SK-N-SH (cell line): ENCODE measurements at regions not wholly inside any gene's neighbourhood (a gene's known extent, or its start where the extent isn't known, plus 50 kb on each side); places are given as distances from the start of the nearest gene placed in this dataset.

Experiments
- CTCF ChIA-PET: fragments of 300-600, 350-600 bp; formaldehyde crosslinking; extraction: SDS; loops from one replicate; lab custom pipeline; 2021; lab: Yijun Ruan, JAX
- POLR2A ChIA-PET: fragments of 350-600 bp; sonication (Branson Sonifier 250); formaldehyde crosslinking; extraction: SDS; loops from one replicate; lab custom pipeline; 2020; ENCODE audit warnings: antibody characterized with exemption, inconsistent platforms; lab: Yijun Ruan, JAX
- DNase-seq: peaks from one replicate; pipeline ENCODE4 v3.0.0; 2012
- H2AFZ ChIP-seq: fragments of 200-600 bp; sonication (generic); 2 replicates; pipeline ENCODE4 v1.8.1; 2016; ENCODE audit warnings: antibody characterized with exemption, mild to moderate bottlenecking, low read depth
- H3F3A ChIP-seq: fragments of 200-600 bp; sonication (generic); replicated peaks from 2 replicates; pipeline ENCODE3; 2016; ENCODE audit warnings: antibody characterized with exemption, mild to moderate bottlenecking; ENCODE audit not compliant: insufficient read depth
- H3K27ac ChIP-seq, 2 experiments: fragments of 200-500 bp in 1 of 2; fragments of 200-600 bp in 1 of 2; sonication (Bioruptor generic) in 1 of 2; sonication (generic), shearing (Covaris generic) in 1 of 2; 2 replicates each; pipeline versions ENCODE4 v1.5.1 to v1.6.1; 2014 to 2016; ENCODE audit warnings: low read depth in 2 of 2, inconsistent platforms in 1 of 2, low read length in 1 of 2, mild to moderate bottlenecking in 1 of 2, mixed read lengths in 1 of 2
- H3K27me3 ChIP-seq: fragments of 200-600 bp; sonication (generic), shearing (Covaris generic); 2 replicates; pipeline ENCODE4 v1.6.1; 2016; ENCODE audit warnings: mixed run types; ENCODE audit not compliant: insufficient read depth
- H3K36me3 ChIP-seq, 2 experiments: fragments of 200-500 bp in 1 of 2; fragments of 200-600 bp in 1 of 2; sonication (Bioruptor generic) in 1 of 2; sonication (generic) in 1 of 2; replicated peaks in 1 of 2; 2 replicates each; pipeline versions ENCODE3 to v1.5.1; 2014 to 2016; ENCODE audit warnings: low read length in 1 of 2, mild to moderate bottlenecking in 1 of 2; ENCODE audit not compliant: insufficient read depth in 2 of 2, control insufficient read depth in 1 of 2
- H3K4me1 ChIP-seq, 2 experiments: fragments of 200-500 bp in 1 of 2; fragments of 200-600 bp in 1 of 2; sonication (Bioruptor generic) in 1 of 2; sonication (generic), shearing (Covaris generic) in 1 of 2; 2 replicates each; pipeline versions ENCODE4 v1.5.1 to v1.6.1; 2014 to 2016; ENCODE audit warnings: low read depth in 1 of 2, low read length in 1 of 2, mixed run types in 1 of 2; ENCODE audit not compliant: insufficient read depth in 2 of 2, control insufficient read depth in 1 of 2
- H3K4me2 ChIP-seq: fragments of 200-600 bp; sonication (generic), shearing (Covaris generic); 2 replicates; pipeline ENCODE4 v1.6.1; 2017; ENCODE audit warnings: mixed run types
- H3K4me3 ChIP-seq, 2 experiments: fragments of 200-500 bp in 1 of 2; fragments of 200-600 bp in 1 of 2; sonication (Bioruptor generic) in 1 of 2; sonication (generic), shearing (Covaris generic) in 1 of 2; 2 replicates each; pipeline versions ENCODE4 v1.5.1 to v1.8.1; 2014 to 2016; ENCODE audit warnings: low read depth in 2 of 2, inconsistent platforms in 1 of 2, low read length in 1 of 2, mild to moderate bottlenecking in 1 of 2, mixed read lengths in 1 of 2, moderate library complexity in 1 of 2
- H3K79me2 ChIP-seq: fragments of 200-600 bp; sonication (generic); 2 replicates; pipeline ENCODE4 v1.8.1; 2017; ENCODE audit warnings: mild to moderate bottlenecking; ENCODE audit not compliant: insufficient read depth
- H3K9ac ChIP-seq: fragments of 200-600 bp; sonication (generic); 2 replicates; pipeline ENCODE4 v1.6.1; 2017; ENCODE audit warnings: mixed run types
- H3K9me2 ChIP-seq: fragments of 200-600 bp; sonication (generic); 2 replicates; pipeline ENCODE4 v1.6.1; 2017; ENCODE audit warnings: mixed run types
- H3K9me3 ChIP-seq: fragments of 200-600 bp; sonication (generic); 2 replicates; pipeline ENCODE4 v1.6.1; 2017; ENCODE audit warnings: mixed run types, mild to moderate bottlenecking, moderate library complexity
- H4K20me1 ChIP-seq: fragments of 200-600 bp; sonication (generic); 2 replicates; pipeline ENCODE4 v1.6.1; 2017; ENCODE audit warnings: mild to moderate bottlenecking, mixed run types; ENCODE audit not compliant: insufficient read depth
- CHD2 ChIP-seq: fragments of 150-350 bp; IDR thresholded peaks from 2 replicates; pipeline ENCODE4 v1.6.1; 2018; ENCODE audit warnings: low read length; ENCODE audit not compliant: partially characterized antibody
- EP300 ChIP-seq, 2 experiments: IDR thresholded peaks; 2 replicates each; pipeline versions ENCODE4 v1.4.0 to v1.6.1; 2012; ENCODE audit warnings: borderline replicate concordance in 1 of 2, low read depth in 1 of 2, low read length in 1 of 2
- GATA2 ChIP-seq: sonication (generic); formaldehyde crosslinking; IDR thresholded peaks from 2 replicates; pipeline ENCODE4 v1.5.0; 2020; ENCODE audit warnings: mild to moderate bottlenecking, missing genetic modification reagents
- JUND ChIP-seq: IDR thresholded peaks from 2 replicates; pipeline ENCODE4 v1.4.0; 2012
- MEF2A ChIP-seq: IDR thresholded peaks from 2 replicates; pipeline ENCODE4 v1.4.0; 2012; ENCODE audit warnings: low read depth, borderline replicate concordance
- MXI1 ChIP-seq: IDR thresholded peaks from 2 replicates; pipeline ENCODE4 v1.6.1; 2012; ENCODE audit warnings: mild to moderate bottlenecking, low read depth, low read length, improper control_type of control experiment
- NFIC ChIP-seq: IDR thresholded peaks from 2 replicates; pipeline ENCODE4 v1.4.0; 2012; ENCODE audit warnings: borderline replicate concordance
- RAD21 ChIP-seq: IDR thresholded peaks from 2 replicates; pipeline ENCODE4 v1.6.1; 2012; ENCODE audit warnings: mild to moderate bottlenecking, low read length
- RFX5 ChIP-seq: IDR thresholded peaks from 2 replicates; pipeline ENCODE4 v1.6.1; 2012; ENCODE audit warnings: mild to moderate bottlenecking, improper control_type of control experiment, low read length
- RXRA ChIP-seq: IDR thresholded peaks from 2 replicates; pipeline ENCODE4 v1.4.0; 2012; ENCODE audit warnings: low read depth, mild to moderate bottlenecking, borderline replicate concordance
- SIN3A ChIP-seq: IDR thresholded peaks from 2 replicates; pipeline ENCODE4 v1.6.1; 2012; ENCODE audit warnings: low read depth, mild to moderate bottlenecking, low read length, moderate library complexity, borderline replicate concordance
- TCF12 ChIP-seq: IDR thresholded peaks from 2 replicates; pipeline ENCODE4 v1.4.0; 2012
- TEAD4 ChIP-seq: IDR thresholded peaks from 2 replicates; pipeline ENCODE4 v1.4.0; 2012; ENCODE audit warnings: mild to moderate bottlenecking, borderline replicate concordance; ENCODE audit not compliant: insufficient read depth
- USF2 ChIP-seq: fragments of 150-350 bp; IDR thresholded peaks from 2 replicates; pipeline ENCODE4 v1.6.1; 2017; ENCODE audit warnings: antibody characterized with exemption, low read length, low read depth, borderline replicate concordance
- YY1 ChIP-seq: IDR thresholded peaks from 2 replicates; pipeline ENCODE4 v1.4.0; 2012; ENCODE audit warnings: low read depth, mild to moderate bottlenecking
- WGBS: methylation state at CpG from one replicate; pipeline ENCODE4 v1.1.6; 2017; ENCODE audit warnings: low lambda C conversion rate; 5-methylcytosine and 5-hydroxymethylcytosine counted together
- TF ChIP-seq, protein P1 (sequence below): IDR thresholded peaks from 2 replicates; pipeline ENCODE4 v1.6.1; 2012; ENCODE audit warnings: mild to moderate bottlenecking, low read depth, low read length, moderate library complexity
- TF ChIP-seq, protein P2 (sequence below): IDR thresholded peaks from 2 replicates; pipeline ENCODE4 v1.4.0; 2012; ENCODE audit warnings: low read depth, borderline replicate concordance
- TF ChIP-seq, protein P3 (sequence below): fragments of 200-600 bp; sonication (generic); IDR thresholded peaks from 2 replicates; pipeline ENCODE4 v1.6.1; 2017; ENCODE audit warnings: antibody characterized with exemption, mild to moderate bottlenecking, moderate library complexity
- TF ChIP-seq, protein P4 (sequence below): IDR thresholded peaks from 2 replicates; pipeline ENCODE4; 2012

DNA sequence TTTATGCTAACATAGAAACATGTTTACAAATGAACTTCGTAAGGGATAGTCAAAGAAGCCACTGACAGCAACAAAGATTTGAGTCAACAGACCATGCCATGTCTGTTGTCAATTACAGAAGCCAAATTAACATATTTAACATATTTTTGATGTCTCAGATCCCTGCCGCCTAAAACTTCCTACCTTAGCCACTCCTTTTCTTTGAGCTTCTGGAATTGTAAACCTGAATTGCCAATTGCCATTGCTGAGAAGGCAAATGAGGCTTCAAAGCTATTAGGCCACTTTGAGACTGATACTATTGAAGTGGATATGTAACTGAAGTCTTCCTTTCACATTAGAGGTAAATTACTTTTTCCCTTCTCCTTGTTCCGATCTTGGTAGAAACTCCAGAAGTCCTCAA, 66.0 kb upstream of the DSEL start:
- H3K36me3 ChIP-seq = no peaks in the 10 kb centered on the region
- TF ChIP-seq JUND (no peak), RFX5 (no peak), CHD2 (no peak), YY1 (no peak), USF2 (no peak), TEAD4 (no peak)
- TF ChIP-seq, protein P1, sequence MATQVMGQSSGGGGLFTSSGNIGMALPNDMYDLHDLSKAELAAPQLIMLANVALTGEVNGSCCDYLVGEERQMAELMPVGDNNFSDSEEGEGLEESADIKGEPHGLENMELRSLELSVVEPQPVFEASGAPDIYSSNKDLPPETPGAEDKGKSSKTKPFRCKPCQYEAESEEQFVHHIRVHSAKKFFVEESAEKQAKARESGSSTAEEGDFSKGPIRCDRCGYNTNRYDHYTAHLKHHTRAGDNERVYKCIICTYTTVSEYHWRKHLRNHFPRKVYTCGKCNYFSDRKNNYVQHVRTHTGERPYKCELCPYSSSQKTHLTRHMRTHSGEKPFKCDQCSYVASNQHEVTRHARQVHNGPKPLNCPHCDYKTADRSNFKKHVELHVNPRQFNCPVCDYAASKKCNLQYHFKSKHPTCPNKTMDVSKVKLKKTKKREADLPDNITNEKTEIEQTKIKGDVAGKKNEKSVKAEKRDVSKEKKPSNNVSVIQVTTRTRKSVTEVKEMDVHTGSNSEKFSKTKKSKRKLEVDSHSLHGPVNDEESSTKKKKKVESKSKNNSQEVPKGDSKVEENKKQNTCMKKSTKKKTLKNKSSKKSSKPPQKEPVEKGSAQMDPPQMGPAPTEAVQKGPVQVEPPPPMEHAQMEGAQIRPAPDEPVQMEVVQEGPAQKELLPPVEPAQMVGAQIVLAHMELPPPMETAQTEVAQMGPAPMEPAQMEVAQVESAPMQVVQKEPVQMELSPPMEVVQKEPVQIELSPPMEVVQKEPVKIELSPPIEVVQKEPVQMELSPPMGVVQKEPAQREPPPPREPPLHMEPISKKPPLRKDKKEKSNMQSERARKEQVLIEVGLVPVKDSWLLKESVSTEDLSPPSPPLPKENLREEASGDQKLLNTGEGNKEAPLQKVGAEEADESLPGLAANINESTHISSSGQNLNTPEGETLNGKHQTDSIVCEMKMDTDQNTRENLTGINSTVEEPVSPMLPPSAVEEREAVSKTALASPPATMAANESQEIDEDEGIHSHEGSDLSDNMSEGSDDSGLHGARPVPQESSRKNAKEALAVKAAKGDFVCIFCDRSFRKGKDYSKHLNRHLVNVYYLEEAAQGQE = no peak
- TF ChIP-seq, protein P2, sequence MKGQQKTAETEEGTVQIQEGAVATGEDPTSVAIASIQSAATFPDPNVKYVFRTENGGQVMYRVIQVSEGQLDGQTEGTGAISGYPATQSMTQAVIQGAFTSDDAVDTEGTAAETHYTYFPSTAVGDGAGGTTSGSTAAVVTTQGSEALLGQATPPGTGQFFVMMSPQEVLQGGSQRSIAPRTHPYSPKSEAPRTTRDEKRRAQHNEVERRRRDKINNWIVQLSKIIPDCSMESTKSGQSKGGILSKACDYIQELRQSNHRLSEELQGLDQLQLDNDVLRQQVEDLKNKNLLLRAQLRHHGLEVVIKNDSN = no peak
- WGBS = 54% methylated on average over 3 of the region's 3 CpGs
- ChIA-PET CTCF (no interaction called here), POLR2A (interaction anchor here (0.6 kb wide), 1 partner anchor 13 kb away, joined by 3 read pairs; no protein-coding TSS in a partner anchor)
- H3K4me2 ChIP-seq = no peak overlapping the region
- H3K79me2 ChIP-seq = no peaks in the 10 kb centered on the region
- H4K20me1 ChIP-seq = no peaks in the 10 kb centered on the region
- peaks cover 0 to 15% of the 10 kb centered on the region in 2 experiments; a peak in 2 of 4 replicates for H3K4me1 ChIP-seq
- H3K9ac ChIP-seq = no peak overlapping the region
- no peak overlapping the region for H2AFZ ChIP-seq
- no peaks in the 10 kb centered on the region for H3F3A ChIP-seq
- H3K27ac ChIP-seq = no peak overlapping the region
- H3K9me3 ChIP-seq = no peaks in the 10 kb centered on the region
- H3K4me3 ChIP-seq = no peak overlapping the region
- DNase-seq = no peak
- no peaks in the 10 kb centered on the region for H3K9me2 ChIP-seq
- no peaks in the 10 kb centered on the region for H3K27me3 ChIP-seq

DNA sequence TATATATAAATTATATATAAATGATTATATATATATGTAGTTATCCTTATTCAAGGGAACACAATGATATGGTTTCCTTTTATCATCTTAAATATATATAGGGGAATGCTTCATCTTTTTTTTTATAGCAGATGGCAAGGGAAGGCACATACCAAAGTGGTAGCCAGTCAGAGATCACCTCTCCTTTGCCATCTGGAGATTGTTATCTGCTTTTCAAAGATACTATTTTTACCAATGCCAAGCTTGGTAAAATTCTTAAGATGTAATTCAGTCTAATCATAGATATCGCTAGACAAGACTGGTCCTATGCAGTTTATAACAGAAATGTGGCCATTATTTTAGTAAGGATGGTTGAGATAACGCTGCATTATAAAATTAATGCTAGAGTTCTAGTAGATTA, 64.7 kb upstream of the DSEL start:
- Histone ChIP-seq H3K27me3 (no peaks in the 10 kb centered on the region), H3K9ac (no peak overlapping the region), H3F3A (no peaks in the 10 kb centered on the region), H3K36me3 (no peaks in the 10 kb centered on the region), H4K20me1 (no peaks in the 10 kb centered on the region), H3K79me2 (no peaks in the 10 kb centered on the region), H3K4me2 (no peak overlapping the region), H3K4me1 (peaks cover 0 to 15% of the 10 kb centered on the region in 2 experiments; a peak in 2 of 4 replicates), H3K9me3 (no peaks in the 10 kb centered on the region), H2AFZ (no peak overlapping the region), H3K27ac (no peak overlapping the region; a peak in 1 of 4 replicates), H3K4me3 (no peak overlapping the region), H3K9me2 (no peaks in the 10 kb centered on the region)
- WGBS = 71% methylated on average over 2 of the region's 2 CpGs
- CTCF ChIA-PET = no interaction called here
- DNase-seq = no peak
- POLR2A ChIA-PET = no interaction called here
- TF ChIP-seq JUND (peak; percentile 55), NFIC (peak; percentile 61), RXRA (no peak), TCF12 (peak; percentile 95), SIN3A (no peak), TEAD4 (peak; percentile 52; the same call in 1 of the 2 replicates), MXI1 (no peak), MEF2A (peak; percentile 93), RAD21 (no peak), USF2 (no peak), EP300 (IDR thresholded peaks at IDR 0.05; ENCODE audit: borderline replicate concordance in 1 of 2, low read depth in 1 of 2, low read length in 1 of 2) (peak in 1 of 2 experiments; percentile 80; a peak in 2 of 4 replicates), GATA2 (CRISPR knock-in tag) (no peak)
- TF ChIP-seq, protein P3, sequence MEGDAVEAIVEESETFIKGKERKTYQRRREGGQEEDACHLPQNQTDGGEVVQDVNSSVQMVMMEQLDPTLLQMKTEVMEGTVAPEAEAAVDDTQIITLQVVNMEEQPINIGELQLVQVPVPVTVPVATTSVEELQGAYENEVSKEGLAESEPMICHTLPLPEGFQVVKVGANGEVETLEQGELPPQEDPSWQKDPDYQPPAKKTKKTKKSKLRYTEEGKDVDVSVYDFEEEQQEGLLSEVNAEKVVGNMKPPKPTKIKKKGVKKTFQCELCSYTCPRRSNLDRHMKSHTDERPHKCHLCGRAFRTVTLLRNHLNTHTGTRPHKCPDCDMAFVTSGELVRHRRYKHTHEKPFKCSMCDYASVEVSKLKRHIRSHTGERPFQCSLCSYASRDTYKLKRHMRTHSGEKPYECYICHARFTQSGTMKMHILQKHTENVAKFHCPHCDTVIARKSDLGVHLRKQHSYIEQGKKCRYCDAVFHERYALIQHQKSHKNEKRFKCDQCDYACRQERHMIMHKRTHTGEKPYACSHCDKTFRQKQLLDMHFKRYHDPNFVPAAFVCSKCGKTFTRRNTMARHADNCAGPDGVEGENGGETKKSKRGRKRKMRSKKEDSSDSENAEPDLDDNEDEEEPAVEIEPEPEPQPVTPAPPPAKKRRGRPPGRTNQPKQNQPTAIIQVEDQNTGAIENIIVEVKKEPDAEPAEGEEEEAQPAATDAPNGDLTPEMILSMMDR = no peak
- TF ChIP-seq, protein P4, sequence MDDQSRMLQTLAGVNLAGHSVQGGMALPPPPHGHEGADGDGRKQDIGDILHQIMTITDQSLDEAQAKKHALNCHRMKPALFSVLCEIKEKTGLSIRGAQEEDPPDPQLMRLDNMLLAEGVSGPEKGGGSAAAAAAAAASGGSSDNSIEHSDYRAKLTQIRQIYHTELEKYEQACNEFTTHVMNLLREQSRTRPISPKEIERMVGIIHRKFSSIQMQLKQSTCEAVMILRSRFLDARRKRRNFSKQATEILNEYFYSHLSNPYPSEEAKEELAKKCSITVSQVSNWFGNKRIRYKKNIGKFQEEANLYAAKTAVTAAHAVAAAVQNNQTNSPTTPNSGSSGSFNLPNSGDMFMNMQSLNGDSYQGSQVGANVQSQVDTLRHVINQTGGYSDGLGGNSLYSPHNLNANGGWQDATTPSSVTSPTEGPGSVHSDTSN = peak; percentile 73
